ENCODE measurements at regions not wholly inside any gene's neighbourhood (a gene's known extent, or its start where the extent isn't known, plus 50 kb on each side); places are given as distances from the start of the nearest gene placed in this dataset.

GRCh38 chr2:52312486-52312885 lies 1280.6 kb upstream of the NRXN1 start (continued):
- no peak for TF ChIP-seq BCLAF1 (IDR thresholded peaks at IDR 0.05)
- TF ChIP-seq SMAD5 (IDR thresholded peaks at IDR 0.05; ENCODE audit: low read depth): no peak
- TF ChIP-seq CBFB (IDR thresholded peaks at IDR 0.05; ENCODE audit: low read depth): no peak
- no peak for TF ChIP-seq GABPA (IDR thresholded peaks at IDR 0.05; ENCODE audit: low read depth)
- TF ChIP-seq KDM1A (IDR thresholded peaks at IDR 0.05; ENCODE audit: borderline replicate concordance): no peak
- TF ChIP-seq POLR2AphosphoS2 (IDR thresholded peaks at IDR 0.05; ENCODE audit: low read depth, low read length): no peak
- TF ChIP-seq POU2F2 (IDR thresholded peaks at IDR 0.05; ENCODE audit: borderline replicate concordance, low read depth, low read length): no peak
- TF ChIP-seq EGR1 (IDR thresholded peaks at IDR 0.05; ENCODE audit: borderline replicate concordance in 1 of 2, low read depth in 2 of 2, low read length in 2 of 2): no peak
- no peak for TF ChIP-seq RELA (IDR thresholded peaks at IDR 0.05; ENCODE audit: borderline replicate concordance, partially characterized antibody)
- TF ChIP-seq NR2C1 (IDR thresholded peaks at IDR 0.05): no peak

- POLR2A ChIA-PET: no interaction called here
- no peak overlapping the region for H3K27ac ChIP-seq (ENCODE audit: control insufficient read depth, insufficient read depth)
- no peaks in the 10 kb centered on the region for H3K4me1 ChIP-seq (ENCODE audit: control insufficient read depth, insufficient read depth, low read length)
- no peak overlapping the region for H3K4me2 ChIP-seq (ENCODE audit: control insufficient read depth, insufficient read depth)
- H3K36me3 ChIP-seq (ENCODE audit: control insufficient read depth in 2 of 2, insufficient read depth in 2 of 2, low read length in 1 of 2): no peaks in the 10 kb centered on the region
- no peak overlapping the region for H3K4me3 ChIP-seq
- no peak overlapping the region for H3K9ac ChIP-seq (ENCODE audit: control insufficient read depth, insufficient read depth, low read length)
- H4K20me1 ChIP-seq (ENCODE audit: control insufficient read depth, insufficient read depth): no peaks in the 10 kb centered on the region
- RAD21 ChIA-PET (ENCODE audit: unreplicated experiment): no interaction called here
- FAIRE-seq (no peak), DNase-seq (ENCODE audit: low read depth, low spot score) (no peak), ATAC-seq (no peak)
- no peaks in the 10 kb centered on the region for H3K9me3 ChIP-seq (replicated peaks; ENCODE audit: control insufficient read depth, insufficient read depth, low read length)
- CTCF ChIA-PET: no interaction called here
- H3K79me2 ChIP-seq (ENCODE audit: control insufficient read depth, insufficient read depth, low read length): no peaks in the 10 kb centered on the region
- H2AFZ ChIP-seq (ENCODE audit: control insufficient read depth, low read depth, low read length): no peak overlapping the region
- H3K27me3 ChIP-seq (replicated peaks in 1 of 2; ENCODE audit: control insufficient read depth in 2 of 2, insufficient read depth in 2 of 2, low read length in 1 of 2): no peaks in the 10 kb centered on the region
- in situ Hi-C loops (cut with MboI): no loop called here
- SMC1A ChIA-PET (ENCODE audit: uncharacterized antibody, unreplicated experiment): no interaction called here
- WGBS (ENCODE audit: insufficient coverage, insufficient replicate concordance, low lambda C conversion rate, missing lambda C conversion rate): 25% methylated on average over 5 of the region's 5 CpGs
- BruUV-seq (replicated peaks): no TSS peak
- intact Hi-C loops (cut with micrococcal nuclease; ENCODE audit: unreplicated experiment): no loop called here
- no peak for TF ChIP-seq HDAC2 (IDR thresholded peaks at IDR 0.05)
- no peak for TF ChIP-seq HSF1 (IDR thresholded peaks at IDR 0.05; ENCODE audit: low read depth, low read length)
- no peak for TF ChIP-seq HCFC1 (IDR thresholded peaks at IDR 0.05; ENCODE audit: low read length)
- TF ChIP-seq MLLT1 (IDR thresholded peaks at IDR 0.05): no peak
- TF ChIP-seq EGR1 (IDR thresholded peaks at IDR 0.05; ENCODE audit: borderline replicate concordance in 1 of 2, low read depth in 2 of 2, low read length in 2 of 2): no peak
- TF ChIP-seq PKNOX1 (IDR thresholded peaks at IDR 0.05): no peak
- no peak for TF ChIP-seq IKZF1 (conservative IDR thresholded peaks at IDR 0.05)
- TF ChIP-seq PAX8 (IDR thresholded peaks at IDR 0.05): no peak
- TF ChIP-seq ASH2L (IDR thresholded peaks at IDR 0.05; ENCODE audit: borderline replicate concordance, low read depth): no peak
- TF ChIP-seq TCF3 (IDR thresholded peaks at IDR 0.05; ENCODE audit: borderline replicate concordance, insufficient read depth, low read depth, low read length): no peak
Observed at GRCh38 chr2:52311862-52312261, 1279.9 kb upstream of the NRXN1 start.
